Rectal smooth muscle tissue (tissue), 1 donor: ENCODE measurements at regions not wholly inside any gene's neighbourhood (a gene's known extent, or its start where the extent isn't known, plus 50 kb on each side); places are given as distances from the start of the nearest gene placed in this dataset.
"Not testable (repeated sequence)": the region's sequence is repeated elsewhere in the genome, so short reads cannot be mapped to it uniquely, and the experiment has no call there.

Source experiments
- H3K27ac ChIP-seq: one replicate; pipeline ENCODE4 v1.7.0; 2013; ENCODE audit warnings: low read depth, low read length, inconsistent platforms
- H3K27me3 ChIP-seq: one replicate; pipeline ENCODE4 v1.7.0; 2013; ENCODE audit warnings: low read length; ENCODE audit not compliant: control insufficient read depth, insufficient read depth
- H3K36me3 ChIP-seq: one replicate; pipeline ENCODE4 v1.7.0; 2013; ENCODE audit warnings: low read length; ENCODE audit not compliant: control insufficient read depth, insufficient read depth
- H3K4me1 ChIP-seq: one replicate; pipeline ENCODE4 v1.7.0; 2013; ENCODE audit warnings: low read length; ENCODE audit not compliant: control insufficient read depth, insufficient read depth
- H3K4me3 ChIP-seq: one replicate; pipeline ENCODE4 v1.7.0; 2013; ENCODE audit warnings: low read length
- H3K9ac ChIP-seq: one replicate; pipeline ENCODE4 v1.7.0; 2013; ENCODE audit warnings: low read length

DNA sequence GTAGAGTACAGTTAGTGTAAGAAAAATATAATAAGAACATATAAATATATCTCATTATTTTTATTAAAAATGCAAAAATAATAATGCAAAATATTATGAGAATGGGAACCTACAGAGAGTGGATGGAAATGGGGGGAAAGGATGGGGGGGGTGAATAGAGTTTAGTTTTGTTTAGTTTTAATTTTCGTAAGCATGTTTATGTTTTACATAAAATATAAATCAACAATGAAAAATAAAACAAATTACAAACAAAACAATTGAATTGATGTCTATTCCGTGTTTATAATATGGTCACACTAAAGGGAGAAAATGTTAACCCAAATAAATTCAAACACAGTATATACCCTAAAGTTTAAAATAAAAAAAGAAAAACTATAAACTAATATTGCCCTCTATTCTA, 1717.4 kb upstream of the SPRY2 start:
- Histone ChIP-seq H3K36me3 (no peaks in the 10 kb centered on the region), H3K9ac (no peak overlapping the region)

DNA sequence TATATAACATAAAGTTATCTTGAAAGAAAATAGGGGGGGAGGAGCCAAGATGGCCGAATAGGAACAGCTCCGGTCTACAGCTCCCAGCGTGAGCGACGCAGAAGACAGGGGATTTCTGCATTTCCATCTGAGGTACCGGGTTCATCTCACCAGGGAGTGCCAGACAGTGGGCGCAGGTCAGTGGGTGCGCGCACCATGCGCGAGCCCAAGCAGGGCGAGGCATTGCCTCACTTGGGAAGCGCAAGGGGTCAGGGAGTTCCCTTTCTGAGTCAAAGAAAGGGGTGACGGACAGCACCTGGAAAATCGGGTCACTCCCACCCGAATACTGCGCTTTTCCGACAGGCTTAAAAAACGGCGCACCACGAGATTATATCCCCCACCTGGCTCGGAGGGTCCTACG, 1704.4 kb upstream of the SPRY2 start:
- H3K36me3 ChIP-seq, H3K27ac ChIP-seq, H3K4me1 ChIP-seq, H3K4me3 ChIP-seq, H3K27me3 ChIP-seq, H3K9ac ChIP-seq: not testable (repeated sequence)

More for the DNA sequence above, 1717.4 kb upstream of the SPRY2 start:
- Histone ChIP-seq H3K4me3 (no peak overlapping the region), H3K27me3 (no peaks in the 10 kb centered on the region), H3K27ac (no peak overlapping the region), H3K4me1 (no peaks in the 10 kb centered on the region)

DNA sequence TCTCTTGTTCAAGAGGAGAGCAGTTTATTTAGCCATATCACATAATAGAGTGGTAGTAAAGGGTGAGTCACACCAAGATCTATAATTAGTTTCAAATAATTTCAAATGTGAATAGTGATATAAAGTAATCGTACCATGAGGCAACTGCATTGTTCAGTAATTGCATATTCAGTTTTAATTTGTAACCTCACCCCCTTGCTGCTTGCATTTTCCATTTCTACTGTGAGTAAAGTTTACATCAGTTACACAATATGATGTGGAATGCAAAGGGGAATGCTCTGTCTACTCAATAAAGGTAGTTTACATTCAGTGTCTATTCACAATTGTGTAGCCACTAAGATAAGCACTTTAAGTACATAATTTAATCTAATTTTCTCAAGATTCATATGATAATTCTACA, 1695.7 kb upstream of the SPRY2 start:
- Histone ChIP-seq H3K4me3 (no peak overlapping the region), H3K4me1 (no peaks in the 10 kb centered on the region), H3K27me3 (no peaks in the 10 kb centered on the region), H3K27ac (no peak overlapping the region), H3K36me3 (no peaks in the 10 kb centered on the region), H3K9ac (no peak overlapping the region)

DNA sequence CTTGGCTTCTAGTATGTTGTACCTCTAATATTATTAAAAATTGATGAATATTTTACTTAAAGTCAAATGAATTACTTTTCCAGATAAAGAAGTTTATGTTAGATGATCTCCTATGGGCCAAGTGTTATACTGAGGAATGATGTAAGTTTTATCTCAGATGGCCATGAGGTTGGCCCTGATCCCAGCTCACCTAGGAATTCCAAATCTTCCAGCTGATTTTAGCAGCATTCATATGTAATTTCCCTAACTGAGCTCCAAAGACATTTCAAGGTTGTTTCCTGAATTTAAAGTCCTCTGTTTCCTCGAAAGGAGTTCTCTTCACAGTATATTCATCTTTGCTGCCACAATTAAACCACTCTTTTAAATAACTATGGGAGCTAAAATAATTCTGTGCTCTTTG, 1670.4 kb upstream of the SPRY2 start:
- Histone ChIP-seq H3K36me3 (no peaks in the 10 kb centered on the region), H3K27me3 (no peaks in the 10 kb centered on the region), H3K4me3 (no peak overlapping the region), H3K4me1 (no peaks in the 10 kb centered on the region), H3K9ac (no peak overlapping the region), H3K27ac (no peak overlapping the region)

DNA sequence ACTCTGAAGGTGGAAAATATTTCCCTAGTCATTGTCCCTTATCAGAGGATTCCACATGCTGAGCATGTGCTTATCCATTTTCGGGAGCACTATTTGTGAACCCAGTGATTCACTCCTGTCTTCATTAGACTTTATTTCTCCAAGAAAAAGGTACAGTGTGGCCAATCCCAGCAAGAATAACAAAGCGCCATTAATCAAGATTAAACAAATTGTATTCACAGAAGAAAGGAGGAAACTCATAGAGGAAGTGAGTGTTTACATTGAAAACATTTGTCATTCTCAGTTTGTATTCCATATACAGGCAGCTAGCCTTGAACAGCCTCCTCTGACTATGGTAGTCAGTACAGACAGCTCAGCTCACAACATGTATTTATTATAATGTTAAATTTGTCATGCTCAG, 1669.9 kb upstream of the SPRY2 start:
- Histone ChIP-seq H3K27me3 (no peaks in the 10 kb centered on the region), H3K27ac (no peak overlapping the region), H3K4me3 (no peak overlapping the region), H3K9ac (no peak overlapping the region), H3K36me3 (no peaks in the 10 kb centered on the region), H3K4me1 (no peaks in the 10 kb centered on the region)

DNA sequence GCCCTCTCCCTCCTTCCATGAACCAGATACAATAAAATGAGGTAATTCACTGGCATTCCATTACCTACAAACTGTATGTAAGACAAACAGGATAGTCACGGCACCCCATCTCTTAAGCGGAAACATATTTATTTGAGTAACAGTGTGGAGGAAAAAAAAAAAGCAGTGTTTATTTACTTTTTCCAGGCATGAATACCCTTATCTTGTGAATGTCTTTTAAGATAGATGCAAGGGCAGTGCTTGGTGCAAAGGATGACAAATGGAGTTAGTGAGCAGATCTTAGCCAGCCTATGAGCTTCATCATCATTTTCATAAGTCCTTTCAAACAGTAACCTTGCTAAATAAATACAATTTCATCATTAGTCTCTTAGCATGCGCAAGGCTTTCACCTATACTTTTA, 1661.8 kb upstream of the SPRY2 start:
- Histone ChIP-seq H3K4me1 (no peaks in the 10 kb centered on the region), H3K36me3 (no peaks in the 10 kb centered on the region), H3K27me3 (no peaks in the 10 kb centered on the region), H3K4me3 (no peak overlapping the region), H3K9ac (no peak overlapping the region), H3K27ac (no peak overlapping the region)

DNA sequence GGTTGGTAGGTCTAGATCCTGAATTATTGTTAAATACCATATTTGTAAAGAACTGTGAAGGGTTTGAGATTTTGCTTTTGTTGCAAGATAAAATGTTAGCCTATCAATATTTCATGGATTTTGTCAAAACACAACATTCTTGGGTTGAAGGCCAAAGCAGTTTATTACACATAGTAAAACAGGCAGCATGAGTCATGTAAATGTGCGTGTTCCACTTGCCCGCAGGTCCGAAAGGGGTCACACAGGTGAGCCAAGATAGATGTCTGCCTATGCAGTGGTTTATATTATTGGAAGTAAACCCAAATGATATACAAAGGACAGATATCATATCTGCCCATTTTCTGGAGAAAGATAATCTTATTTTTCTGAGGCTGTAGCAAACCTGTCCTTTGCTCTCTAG, 1654.4 kb upstream of the SPRY2 start:
- Histone ChIP-seq H3K9ac (no peak overlapping the region), H3K27ac (no peak overlapping the region)

DNA sequence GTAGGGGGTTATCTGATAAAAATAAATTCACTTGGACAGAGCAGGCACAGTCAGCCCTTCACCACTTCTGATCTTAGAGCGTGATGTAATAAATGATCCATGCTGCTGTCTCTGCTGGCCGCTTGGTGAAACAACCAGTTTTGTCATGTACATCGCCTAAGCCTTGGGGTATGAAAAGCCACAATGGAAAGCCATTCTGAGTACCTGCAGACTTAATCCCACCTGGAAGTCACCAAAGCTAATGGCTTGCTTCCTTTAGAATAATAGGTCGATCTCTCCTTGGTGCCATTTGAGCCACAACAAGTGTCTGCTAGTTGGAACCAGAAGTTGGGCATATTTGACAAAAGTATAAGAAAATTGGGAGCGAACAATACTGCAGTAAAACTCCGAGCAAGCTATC, 1649.7 kb upstream of the SPRY2 start:
- H3K4me1 ChIP-seq: no peaks in the 10 kb centered on the region
- no peaks in the 10 kb centered on the region for H3K36me3 ChIP-seq
- no peak overlapping the region for H3K9ac ChIP-seq
- no peak overlapping the region for H3K4me3 ChIP-seq
- no peaks in the 10 kb centered on the region for H3K27me3 ChIP-seq
- no peak overlapping the region for H3K27ac ChIP-seq

More for the DNA sequence above, 1654.4 kb upstream of the SPRY2 start:
- H3K4me1 ChIP-seq: no peaks in the 10 kb centered on the region
- H3K4me3 ChIP-seq: no peak overlapping the region
- no peaks in the 10 kb centered on the region for H3K27me3 ChIP-seq
- no peaks in the 10 kb centered on the region for H3K36me3 ChIP-seq

DNA sequence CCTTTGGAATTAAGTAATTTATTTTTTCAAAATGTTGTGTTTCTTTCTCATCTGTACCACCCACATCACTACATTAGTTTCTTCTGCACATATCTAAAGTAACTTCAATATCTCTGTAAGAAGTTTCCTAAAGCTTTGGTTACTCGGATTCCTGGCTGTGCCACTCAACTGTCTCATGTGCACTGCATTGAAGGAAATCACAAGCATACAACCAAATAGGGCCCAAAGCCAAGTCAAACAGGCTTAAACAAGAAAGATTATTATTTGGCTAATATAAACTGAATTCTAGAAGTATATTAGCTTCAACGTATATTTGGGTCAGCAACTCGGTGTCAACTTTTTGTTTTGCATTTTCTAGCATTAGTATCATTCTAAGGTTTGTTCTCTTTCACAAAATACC, 1647.6 kb upstream of the SPRY2 start:
- Histone ChIP-seq H3K4me3 (no peak overlapping the region), H3K27me3 (no peaks in the 10 kb centered on the region), H3K4me1 (no peaks in the 10 kb centered on the region), H3K27ac (no peak overlapping the region), H3K9ac (no peak overlapping the region), H3K36me3 (no peaks in the 10 kb centered on the region)

DNA sequence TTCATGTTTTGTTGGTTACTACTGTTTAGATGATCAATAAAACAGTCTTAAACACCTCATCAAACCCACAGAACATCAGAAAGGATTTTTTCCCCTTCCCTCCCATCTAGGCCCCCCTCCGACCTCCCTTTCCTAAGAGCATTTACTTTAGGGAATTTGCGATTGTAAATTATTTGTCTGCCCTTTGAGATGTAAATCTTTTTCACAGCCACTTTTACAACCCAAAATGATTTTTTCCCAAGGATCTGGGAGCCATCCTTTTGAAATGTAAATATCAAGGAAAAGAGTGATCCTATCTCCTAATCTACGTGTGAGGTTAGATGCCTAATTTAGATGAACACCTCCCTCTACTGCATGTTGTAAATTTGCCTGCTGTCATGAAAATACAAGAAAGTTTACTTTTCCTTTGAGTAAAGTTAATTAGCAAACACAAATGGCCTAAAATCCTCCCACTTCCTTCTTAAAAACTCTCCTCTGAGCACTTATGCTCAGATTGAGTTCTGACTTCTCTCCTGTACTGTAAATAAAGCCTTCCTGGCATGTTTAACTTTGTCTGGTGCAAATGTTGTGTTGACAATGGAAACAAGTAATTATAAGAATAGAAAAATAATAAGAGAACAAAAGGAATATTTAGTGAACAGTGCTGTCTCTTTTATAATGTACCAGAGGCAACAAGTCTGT, 1646.9 kb upstream of the SPRY2 start:
- Histone ChIP-seq H3K27me3 (no peaks in the 10 kb centered on the region), H3K27ac (no peak overlapping the region), H3K9ac (no peak overlapping the region), H3K36me3 (no peaks in the 10 kb centered on the region), H3K4me1 (no peaks in the 10 kb centered on the region), H3K4me3 (no peak overlapping the region)

DNA sequence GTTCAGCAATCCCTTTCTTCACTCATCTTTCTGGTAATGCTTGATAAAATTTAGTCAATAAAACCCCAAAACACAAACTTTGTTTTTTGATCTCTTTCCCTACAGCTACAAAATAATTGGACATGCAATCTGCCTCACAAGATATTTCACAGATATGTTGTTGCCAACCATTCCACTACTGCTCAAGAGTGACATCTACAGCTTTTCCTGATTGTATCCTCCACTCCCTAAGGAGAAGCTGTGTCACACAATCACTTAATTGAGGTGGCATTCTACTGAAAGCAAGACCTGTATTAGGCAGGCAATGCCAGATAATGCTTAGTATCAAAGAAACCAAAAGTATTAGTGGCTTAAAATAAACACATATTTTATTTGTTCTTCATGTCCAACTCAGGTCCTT, 1646.2 kb upstream of the SPRY2 start:
- Histone ChIP-seq H3K27ac (no peak overlapping the region), H3K27me3 (no peaks in the 10 kb centered on the region), H3K36me3 (no peaks in the 10 kb centered on the region), H3K4me1 (no peaks in the 10 kb centered on the region), H3K4me3 (no peak overlapping the region), H3K9ac (no peak overlapping the region)

DNA sequence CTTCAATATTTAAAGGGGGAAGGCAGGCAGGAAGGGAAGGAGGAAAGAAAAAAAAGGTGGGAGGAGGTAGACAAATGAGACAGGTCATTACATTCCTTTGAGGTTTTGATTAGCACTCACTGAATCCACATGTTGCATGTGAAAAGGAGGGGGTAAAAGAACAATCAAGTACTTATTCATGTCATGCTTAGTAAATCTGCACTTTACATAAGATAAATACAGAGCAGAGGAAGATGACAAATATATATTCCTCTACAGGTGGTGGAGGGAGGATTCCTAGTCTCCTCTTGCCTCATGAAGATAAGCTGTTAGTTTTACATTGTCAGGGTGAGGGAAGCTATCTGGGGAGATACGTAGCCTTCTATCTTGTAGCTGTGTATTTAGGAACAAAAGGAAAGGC, 1645.4 kb upstream of the SPRY2 start:
- Histone ChIP-seq H3K4me3 (no peak overlapping the region), H3K9ac (no peak overlapping the region), H3K4me1 (no peaks in the 10 kb centered on the region), H3K27ac (no peak overlapping the region), H3K27me3 (no peaks in the 10 kb centered on the region), H3K36me3 (no peaks in the 10 kb centered on the region)

DNA sequence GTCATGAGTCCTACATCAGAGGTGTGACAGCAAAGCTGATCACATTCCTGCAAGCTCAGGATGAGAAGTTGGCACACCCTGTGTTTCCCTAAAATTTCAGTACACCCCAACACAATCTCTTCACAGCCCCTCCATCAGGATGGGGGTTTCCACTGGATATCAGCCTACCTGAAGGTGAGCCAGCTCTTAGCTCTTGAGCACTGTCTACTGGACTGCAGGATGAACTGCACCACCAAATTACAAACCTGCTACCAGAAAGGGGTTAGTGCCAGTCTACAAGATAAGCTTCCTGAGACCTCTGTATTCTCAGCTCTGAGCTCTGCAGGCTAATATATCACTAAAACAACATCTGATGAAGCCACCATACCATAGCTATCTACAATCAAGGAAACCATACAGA, 1616.2 kb upstream of the SPRY2 start:
- H3K4me3 ChIP-seq: no peak overlapping the region
- H3K9ac ChIP-seq: no peak overlapping the region
- H3K4me1 ChIP-seq: no peaks in the 10 kb centered on the region
- no peak overlapping the region for H3K27ac ChIP-seq
- H3K36me3 ChIP-seq: no peaks in the 10 kb centered on the region
- no peaks in the 10 kb centered on the region for H3K27me3 ChIP-seq
